ENCODE measurements at regions not wholly inside any gene's neighbourhood (a gene's known extent, or its start where the extent isn't known, plus 50 kb on each side); places are given as distances from the start of the nearest gene placed in this dataset.

GRCh38 chr10:54854389-54854788 is 53.4 kb upstream of the PCDH15 start:
- TF ChIP-seq CREB5 (CRISPR knock-in tag; IDR thresholded peaks at IDR 0.05; ENCODE audit: low read depth) = no peak
- no peak for TF ChIP-seq TOX (CRISPR knock-in tag; IDR thresholded peaks at IDR 0.05; ENCODE audit: borderline replicate concordance)
- no peak for TF ChIP-seq RARB (CRISPR knock-in tag; IDR thresholded peaks at IDR 0.05)
- no peak for TF ChIP-seq PATZ1 (CRISPR knock-in tag; IDR thresholded peaks at IDR 0.05; ENCODE audit: borderline replicate concordance)
- TF ChIP-seq TCF4 (CRISPR knock-in tag; IDR thresholded peaks at IDR 0.05; ENCODE audit: borderline replicate concordance) = no peak
- TF ChIP-seq TSHZ2 (CRISPR knock-in tag; IDR thresholded peaks at IDR 0.05) = no peak
- TF ChIP-seq PPARA (CRISPR knock-in tag; IDR thresholded peaks at IDR 0.05; ENCODE audit: borderline replicate concordance) = no peak
- no peak for TF ChIP-seq ISL1 (CRISPR knock-in tag; IDR thresholded peaks at IDR 0.05)
- no peak for TF ChIP-seq OSR1 (CRISPR knock-in tag; IDR thresholded peaks at IDR 0.05)
- TF ChIP-seq GLIS3 (CRISPR knock-in tag; IDR thresholded peaks at IDR 0.05) = no peak
- no peak for TF ChIP-seq ZNF70 (CRISPR knock-in tag; IDR thresholded peaks at IDR 0.05)
- no peak for TF ChIP-seq ZC3H10 (CRISPR knock-in tag; IDR thresholded peaks at IDR 0.05)
